HEK293 (cell line): ENCODE measurements at regions not wholly inside any gene's neighbourhood (a gene's known extent, or its start where the extent isn't known, plus 50 kb on each side); places are given as distances from the start of the nearest gene placed in this dataset.

Experiments
- CTCF ChIA-PET: fragments of 350-600 bp; formaldehyde crosslinking; extraction: SDS; loops from one replicate; lab custom pipeline; 2021; ENCODE audit warnings: antibody characterized with exemption; lab: Yijun Ruan, JAX
- POLR2A ChIA-PET: fragments of 300-600 bp; formaldehyde crosslinking; extraction: SDS; loops from one replicate; lab custom pipeline; 2020; ENCODE audit warnings: antibody characterized with exemption, inconsistent platforms; lab: Yijun Ruan, JAX
- H3K27ac ChIP-seq: fragments of 200-500 bp; sonication (Bioruptor generic); 2 replicates; pipeline ENCODE4 v1.5.1; 2014; ENCODE audit warnings: low read depth, low read length, control low read depth, inconsistent platforms; ENCODE audit errors: extremely low read depth
- H3K36me3 ChIP-seq, 2 experiments: fragments of 200-500 bp in 1 of 2; sonication (Bioruptor generic) in 1 of 2; 1 replicate in 1 of 2; 2 replicates in 1 of 2; pipeline ENCODE4 v1.5.1; 2014 to 2017; ENCODE audit warnings: inconsistent platforms in 2 of 2, low read length in 2 of 2; ENCODE audit not compliant: control insufficient read depth in 2 of 2, insufficient read depth in 1 of 2
- H3K4me1 ChIP-seq: fragments of 200-500 bp; sonication (Bioruptor generic); 2 replicates; pipeline ENCODE4 v1.5.1; 2014; ENCODE audit warnings: mild to moderate bottlenecking, low read length, inconsistent platforms; ENCODE audit not compliant: control insufficient read depth, insufficient read depth
- H3K4me3 ChIP-seq: 2 replicates; pipeline ENCODE4 v1.5.1; 2011; ENCODE audit warnings: low read depth, mild to moderate bottlenecking, control low read depth, low read length, moderate library complexity
- H3K9me3 ChIP-seq: fragments of 200-500 bp; sonication (Bioruptor generic); 2 replicates; pipeline ENCODE4 v1.5.1; 2014; ENCODE audit warnings: low read depth, low read length, inconsistent platforms; ENCODE audit not compliant: control insufficient read depth, insufficient read depth
- AEBP2 ChIP-seq: fragments of 450-650 bp; formaldehyde crosslinking; IDR thresholded peaks from 2 replicates; pipeline ENCODE4 v1.5.1; 2016; ENCODE audit warnings: missing biosample characterization, missing genetic modification characterization, borderline replicate concordance
- GFI1B ChIP-seq: fragments of 450-650 bp; formaldehyde crosslinking; IDR thresholded peaks from 2 replicates; pipeline ENCODE4 v1.5.1; 2016; ENCODE audit warnings: missing biosample characterization, missing genetic modification characterization
- GLIS1 ChIP-seq: fragments of 450-650 bp; formaldehyde crosslinking; IDR thresholded peaks from 2 replicates; pipeline ENCODE4 v1.5.1; 2016; ENCODE audit warnings: missing biosample characterization, missing genetic modification characterization
- KLF16 ChIP-seq: fragments of 450-650 bp; formaldehyde crosslinking; IDR thresholded peaks from 2 replicates; pipeline ENCODE4 v1.5.1; 2017; ENCODE audit warnings: missing biosample characterization, missing genetic modification characterization
- KLF17 ChIP-seq: fragments of 450-650 bp; formaldehyde crosslinking; IDR thresholded peaks from 2 replicates; pipeline ENCODE4 v1.5.1; 2016; ENCODE audit warnings: missing biosample characterization, missing genetic modification characterization
- KLF9 ChIP-seq: fragments of 450-650 bp; formaldehyde crosslinking; IDR thresholded peaks from 2 replicates; pipeline ENCODE4 v1.5.1; 2016; ENCODE audit warnings: missing biosample characterization, missing genetic modification characterization, low read depth
- PRDM10 ChIP-seq: fragments of 450-650 bp; formaldehyde crosslinking; IDR thresholded peaks from 2 replicates; pipeline ENCODE4 v1.5.1; 2016; ENCODE audit warnings: missing biosample characterization, missing genetic modification characterization
- RBAK ChIP-seq: fragments of 450-650 bp; formaldehyde crosslinking; IDR thresholded peaks from 2 replicates; pipeline ENCODE4 v1.5.1; 2016; ENCODE audit warnings: missing biosample characterization, missing genetic modification characterization
- SETDB1 ChIP-seq: IDR thresholded peaks from one replicate; pipeline ENCODE4 v1.6.1; 2017; ENCODE audit warnings: mild to moderate bottlenecking, low read length, moderate library complexity, mixed read lengths; ENCODE audit not compliant: insufficient read length
- ZFHX2 ChIP-seq: fragments of 450-650 bp; formaldehyde crosslinking; conservative IDR thresholded peaks from 2 replicates; pipeline ENCODE4 v1.5.1; 2016; ENCODE audit warnings: missing biosample characterization, missing genetic modification characterization
- ZFP41 ChIP-seq: fragments of 450-650 bp; formaldehyde crosslinking; IDR thresholded peaks from 2 replicates; pipeline ENCODE4 v1.5.1; 2016; ENCODE audit warnings: missing biosample characterization, missing genetic modification characterization, borderline replicate concordance
- ZNF112 ChIP-seq: fragments of 450-650 bp; formaldehyde crosslinking; IDR thresholded peaks from 2 replicates; pipeline ENCODE4 v1.5.0; 2017; ENCODE audit warnings: missing biosample characterization, missing genetic modification characterization
- ZNF174 ChIP-seq: fragments of 450-650 bp; formaldehyde crosslinking; IDR thresholded peaks from 2 replicates; pipeline ENCODE4 v1.5.0; 2017; ENCODE audit warnings: missing biosample characterization, mild to moderate bottlenecking, missing genetic modification characterization
- ZNF23 ChIP-seq: fragments of 450-650 bp; formaldehyde crosslinking; IDR thresholded peaks from 2 replicates; pipeline ENCODE4 v1.5.1; 2016; ENCODE audit warnings: missing biosample characterization, missing genetic modification characterization, borderline replicate concordance
- ZNF239 ChIP-seq: fragments of 450-650 bp; formaldehyde crosslinking; IDR thresholded peaks from 2 replicates; pipeline ENCODE4 v1.5.1; 2016; ENCODE audit warnings: missing biosample characterization, missing genetic modification characterization
- ZNF426 ChIP-seq: fragments of 450-650 bp; formaldehyde crosslinking; IDR thresholded peaks from 2 replicates; pipeline ENCODE4 v1.5.1; 2017; ENCODE audit warnings: missing biosample characterization, missing genetic modification characterization, mild to moderate bottlenecking, inconsistent platforms, moderate library complexity
- ZNF501 ChIP-seq: fragments of 450-650 bp; formaldehyde crosslinking; IDR thresholded peaks from 2 replicates; pipeline ENCODE4 v1.5.1; 2016; ENCODE audit warnings: missing biosample characterization, missing genetic modification characterization
- ZNF514 ChIP-seq: fragments of 450-650 bp; formaldehyde crosslinking; IDR thresholded peaks from 2 replicates; pipeline ENCODE4 v1.5.1; 2016; ENCODE audit warnings: missing biosample characterization, missing genetic modification characterization
- ZNF621 ChIP-seq: fragments of 450-650 bp; formaldehyde crosslinking; IDR thresholded peaks from 2 replicates; pipeline ENCODE4 v1.5.1; 2017; ENCODE audit warnings: missing biosample characterization, missing genetic modification characterization
- ZNF624 ChIP-seq: fragments of 450-650 bp; formaldehyde crosslinking; IDR thresholded peaks from 2 replicates; pipeline ENCODE4 v1.5.1; 2017; ENCODE audit warnings: missing biosample characterization, missing genetic modification characterization
- ZNF639 ChIP-seq: fragments of 450-650 bp; formaldehyde crosslinking; IDR thresholded peaks from 2 replicates; pipeline ENCODE4 v1.5.1; 2016; ENCODE audit warnings: missing biosample characterization, missing genetic modification characterization
- ZNF791 ChIP-seq: fragments of 450-650 bp; formaldehyde crosslinking; IDR thresholded peaks from 2 replicates; pipeline ENCODE4 v1.5.1; 2016; ENCODE audit warnings: missing biosample characterization, missing genetic modification characterization
- ZNF792 ChIP-seq: fragments of 450-650 bp; formaldehyde crosslinking; IDR thresholded peaks from 2 replicates; pipeline ENCODE4 v1.5.1; 2016; ENCODE audit warnings: missing biosample characterization, missing genetic modification characterization

- ChIA-PET POLR2A (interaction anchor here (0.7 kb wide), 1 partner anchor 397 kb away, joined by 3 read pairs; no protein-coding TSS in a partner anchor), CTCF (interaction anchor here (0.5 to 0.6 kb wide), 2 partner anchors 705 to 1849 kb away, joined by 3 read pairs; no protein-coding TSS in a partner anchor)
- Histone ChIP-seq H3K27ac (no peak overlapping the region), H3K4me1 (no peaks in the 10 kb centered on the region), H3K36me3 (no peaks in the 10 kb centered on the region)
- no peak for TF ChIP-seq KLF17
- TF ChIP-seq ZFP41 (tag by site-specific recombination) = no peak
- TF ChIP-seq PRDM10 (tag by site-specific recombination) = no peak
- TF ChIP-seq GLIS1 (tag by site-specific recombination) = no peak
- no peak for TF ChIP-seq AEBP2 (tag by site-specific recombination)
- TF ChIP-seq KLF16 (tag by site-specific recombination) = no peak
- no peak for TF ChIP-seq ZNF791 (tag by site-specific recombination)
- no peak for TF ChIP-seq ZNF639 (tag by site-specific recombination)
- TF ChIP-seq ZNF621 = no peak
- no peak for TF ChIP-seq RBAK
- no peak for TF ChIP-seq ZNF792 (tag by site-specific recombination)
- TF ChIP-seq GFI1B (tag by site-specific recombination) = no peak
- TF ChIP-seq ZNF23 (tag by site-specific recombination) = no peak
- TF ChIP-seq ZNF239 (tag by site-specific recombination) = no peak
- TF ChIP-seq, all 188 proteins: peak for 0
- H3K9me3 ChIP-seq = no peaks in the 10 kb centered on the region
- H3K4me3 ChIP-seq = no peak overlapping the region
Measured at GRCh38 chr12:91773749-91774429, 371.8 kb downstream of the BTG1 start.

GRCh38 chr12:91772411-91772810 is 373.2 kb downstream of the BTG1 start:
- Histone ChIP-seq H3K9me3 (no peaks in the 10 kb centered on the region), H3K36me3 (no peaks in the 10 kb centered on the region), H3K4me1 (no peaks in the 10 kb centered on the region), H3K4me3 (no peak overlapping the region), H3K27ac (no peak overlapping the region)
- no peak for TF ChIP-seq ZNF624 (tag by site-specific recombination)
- no peak for TF ChIP-seq ZFHX2 (tag by site-specific recombination)
- TF ChIP-seq ZNF174 (tag by site-specific recombination) = no peak
- TF ChIP-seq ZNF112 = no peak
- no peak for TF ChIP-seq ZNF514
- no peak for TF ChIP-seq ZNF501 (tag by site-specific recombination)
- no peak for TF ChIP-seq ZNF426 (tag by site-specific recombination)
- TF ChIP-seq SETDB1 = no peak
- TF ChIP-seq KLF9 (tag by site-specific recombination) = no peak
- POLR2A ChIA-PET = no interaction called here
- CTCF ChIA-PET = interaction anchor here (0.6 to 1.1 kb wide), 2 partner anchors 39 to 246 kb away, joined by 3 read pairs; no protein-coding TSS in a partner anchor
